ENCODE measurements at regions not wholly inside any gene's neighbourhood (a gene's known extent, or its start where the extent isn't known, plus 50 kb on each side); places are given as distances from the start of the nearest gene placed in this dataset.

DNA sequence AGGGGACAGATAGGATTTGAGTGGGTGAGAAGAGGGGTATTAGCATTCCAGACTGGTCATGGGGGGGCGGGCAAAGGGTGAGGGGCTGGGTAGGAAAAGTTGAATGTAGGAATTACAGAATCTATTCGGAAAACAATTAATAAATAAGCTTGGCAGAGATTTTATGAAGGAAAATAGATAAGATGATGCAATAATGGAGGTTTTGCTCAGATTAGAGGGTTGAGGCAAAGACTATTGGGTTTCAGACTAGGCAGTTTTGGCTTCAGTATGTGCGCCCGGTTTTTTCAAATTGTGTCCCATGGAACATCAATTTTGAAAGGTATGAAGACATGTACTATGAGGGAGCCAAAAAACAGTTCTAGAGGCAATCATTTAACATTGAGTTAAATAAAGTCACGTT, 410.6 kb downstream of the SPRY1 start:
- no peaks in the 10 kb centered on the region for H3K36me3 Mint-ChIP-seq (ENCODE audit: low read depth)
- no peak overlapping the region for H3K27ac Mint-ChIP-seq
- H3K27me3 Mint-ChIP-seq (ENCODE audit: insufficient read depth): peaks cover 3% of the 10 kb centered on the region; the same call in 1 of the 2 replicates
- TF ChIP-seq, protein P1, sequence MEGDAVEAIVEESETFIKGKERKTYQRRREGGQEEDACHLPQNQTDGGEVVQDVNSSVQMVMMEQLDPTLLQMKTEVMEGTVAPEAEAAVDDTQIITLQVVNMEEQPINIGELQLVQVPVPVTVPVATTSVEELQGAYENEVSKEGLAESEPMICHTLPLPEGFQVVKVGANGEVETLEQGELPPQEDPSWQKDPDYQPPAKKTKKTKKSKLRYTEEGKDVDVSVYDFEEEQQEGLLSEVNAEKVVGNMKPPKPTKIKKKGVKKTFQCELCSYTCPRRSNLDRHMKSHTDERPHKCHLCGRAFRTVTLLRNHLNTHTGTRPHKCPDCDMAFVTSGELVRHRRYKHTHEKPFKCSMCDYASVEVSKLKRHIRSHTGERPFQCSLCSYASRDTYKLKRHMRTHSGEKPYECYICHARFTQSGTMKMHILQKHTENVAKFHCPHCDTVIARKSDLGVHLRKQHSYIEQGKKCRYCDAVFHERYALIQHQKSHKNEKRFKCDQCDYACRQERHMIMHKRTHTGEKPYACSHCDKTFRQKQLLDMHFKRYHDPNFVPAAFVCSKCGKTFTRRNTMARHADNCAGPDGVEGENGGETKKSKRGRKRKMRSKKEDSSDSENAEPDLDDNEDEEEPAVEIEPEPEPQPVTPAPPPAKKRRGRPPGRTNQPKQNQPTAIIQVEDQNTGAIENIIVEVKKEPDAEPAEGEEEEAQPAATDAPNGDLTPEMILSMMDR (IDR thresholded peaks at IDR 0.05): no peak
- peaks cover 20% of the 10 kb centered on the region for H3K4me1 Mint-ChIP-seq (ENCODE audit: low read depth)
- no peak for DNase-seq
- H3K9me3 Mint-ChIP-seq: no peaks in the 10 kb centered on the region
- H3K4me3 Mint-ChIP-seq: no peak overlapping the region

DNA sequence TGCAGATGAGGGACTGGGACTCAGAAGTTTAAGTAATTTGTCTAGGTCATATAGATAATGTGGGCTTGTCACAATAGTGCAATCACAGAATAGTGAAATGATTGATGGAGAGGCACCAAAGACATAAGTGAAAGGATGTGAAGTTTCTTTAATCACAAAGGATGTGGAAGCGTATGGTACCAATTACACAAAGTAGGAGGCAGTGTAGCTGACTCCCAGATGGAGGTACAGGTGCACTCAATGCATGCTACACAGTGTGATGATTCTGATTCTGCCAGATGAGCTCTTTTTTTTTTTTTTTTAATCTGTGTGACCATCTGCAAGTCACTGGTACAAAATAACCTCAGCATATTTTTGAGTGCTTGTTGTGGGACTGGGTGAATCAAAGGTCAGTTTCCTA, 411.3 kb downstream of the SPRY1 start:
- TF ChIP-seq, protein P1 (IDR thresholded peaks at IDR 0.05): no peak
- Mint-ChIP-seq H3K36me3 (ENCODE audit: low read depth) (no peaks in the 10 kb centered on the region), H3K4me1 (ENCODE audit: low read depth) (peaks cover 20% of the 10 kb centered on the region), H3K27ac (no peak overlapping the region), H3K9me3 (no peaks in the 10 kb centered on the region), H3K4me3 (no peak overlapping the region), H3K27me3 (ENCODE audit: insufficient read depth) (peaks cover 4% of the 10 kb centered on the region; the same call in 1 of the 2 replicates)
- DNase-seq: no peak

DNA sequence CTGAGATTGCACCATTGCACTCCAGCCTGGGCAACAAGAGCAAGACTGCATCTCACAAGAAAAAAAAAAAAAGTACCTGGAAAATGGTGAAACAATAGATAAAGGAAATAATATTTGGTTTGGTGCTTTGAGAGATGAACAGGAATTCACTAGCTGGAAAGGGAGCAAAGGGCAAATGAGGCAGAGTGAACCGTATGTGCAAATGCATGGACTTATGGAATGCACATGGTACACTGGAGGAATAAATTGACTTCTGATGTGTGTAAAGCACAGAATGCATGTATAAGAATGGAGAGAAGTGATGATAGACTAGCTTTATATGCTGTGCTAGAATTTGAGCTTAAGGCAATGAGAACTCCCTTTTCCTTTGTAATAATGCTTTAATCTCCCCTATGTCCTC, 413.3 kb downstream of the SPRY1 start:
- DNase-seq: no peak
- H3K4me1 Mint-ChIP-seq (ENCODE audit: low read depth): peaks cover 20% of the 10 kb centered on the region
- H3K4me3 Mint-ChIP-seq: no peak overlapping the region
- TF ChIP-seq, protein P1 (IDR thresholded peaks at IDR 0.05): no peak
- H3K27ac Mint-ChIP-seq: no peak overlapping the region
- no peaks in the 10 kb centered on the region for H3K36me3 Mint-ChIP-seq (ENCODE audit: low read depth)
- H3K27me3 Mint-ChIP-seq (ENCODE audit: insufficient read depth): peaks cover 1% of the 10 kb centered on the region; the same call in 1 of the 2 replicates
- no peaks in the 10 kb centered on the region for H3K9me3 Mint-ChIP-seq

DNA sequence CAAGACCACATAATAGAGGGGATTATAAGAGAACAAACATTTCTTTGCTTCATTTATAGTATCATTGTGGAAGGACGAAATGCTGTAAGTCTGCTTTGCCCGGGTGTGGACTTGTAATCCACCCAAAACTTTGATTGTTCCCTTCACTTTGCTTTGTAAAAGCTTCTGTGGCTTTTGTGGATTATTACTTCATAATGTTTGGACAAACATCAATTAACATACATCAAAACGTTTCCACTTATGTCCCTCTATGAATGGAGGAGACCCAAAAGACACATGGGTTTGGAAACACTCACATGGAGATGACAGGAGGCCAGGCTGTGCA, 415.4 kb downstream of the SPRY1 start:
- Mint-ChIP-seq H3K9me3 (no peaks in the 10 kb centered on the region), H3K27me3 (ENCODE audit: insufficient read depth) (peaks cover 1% of the 10 kb centered on the region; the same call in 1 of the 2 replicates), H3K4me1 (ENCODE audit: low read depth) (peaks cover 22% of the 10 kb centered on the region), H3K4me3 (no peak overlapping the region), H3K27ac (no peak overlapping the region), H3K36me3 (ENCODE audit: low read depth) (no peaks in the 10 kb centered on the region)
- TF ChIP-seq, protein P1 (IDR thresholded peaks at IDR 0.05): no peak
- no peak for DNase-seq

DNA sequence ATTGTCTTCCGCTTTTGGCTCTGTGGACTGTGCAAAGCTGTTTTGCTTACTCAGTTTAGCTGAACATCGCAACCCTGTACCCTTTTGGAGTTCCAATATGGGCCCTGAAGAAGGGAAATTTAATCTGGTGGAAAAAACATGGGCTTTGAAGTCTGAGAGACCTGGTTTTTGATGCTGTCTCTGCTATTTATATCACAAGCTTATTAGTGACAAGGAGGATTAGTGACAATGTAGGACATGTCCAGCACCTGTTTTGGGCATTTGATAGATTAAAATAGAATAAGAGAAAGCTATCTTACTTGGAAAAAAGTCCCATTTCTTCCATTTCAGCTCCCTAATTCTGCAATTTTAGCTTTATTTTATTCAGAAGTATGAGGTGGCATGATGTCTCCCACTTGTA, 417.3 kb downstream of the SPRY1 start:
- Mint-ChIP-seq H3K4me3 (no peak overlapping the region), H3K27ac (no peak overlapping the region), H3K9me3 (no peaks in the 10 kb centered on the region), H3K4me1 (ENCODE audit: low read depth) (peaks cover 32% of the 10 kb centered on the region), H3K27me3 (ENCODE audit: insufficient read depth) (peaks cover 1% of the 10 kb centered on the region; the same call in 1 of the 2 replicates), H3K36me3 (ENCODE audit: low read depth) (0 out of 2 replicates have a peak, but pooled peaks cover 3% of the 10 kb centered on the region)
- no peak for DNase-seq
- TF ChIP-seq, protein P1 (IDR thresholded peaks at IDR 0.05): no peak

DNA sequence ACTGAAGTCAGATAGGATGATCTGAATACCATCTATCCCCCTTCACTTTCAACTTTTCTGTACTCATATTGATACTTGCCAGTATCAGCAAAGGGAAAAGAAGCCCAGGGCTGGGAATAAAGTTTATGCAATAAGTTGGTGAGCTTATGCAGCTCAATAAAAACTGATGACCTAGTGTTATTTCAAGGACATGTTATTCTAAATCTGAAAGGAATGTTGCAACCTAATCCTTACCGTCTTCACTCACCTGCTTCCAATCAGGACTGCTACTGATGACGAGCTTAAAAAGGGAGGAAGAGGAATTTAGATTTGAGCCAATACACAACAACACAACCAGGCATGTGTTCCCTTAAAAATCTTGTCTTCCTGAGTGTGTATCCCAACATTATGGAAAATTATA, 419.9 kb downstream of the SPRY1 start:
- DNase-seq: no peak

More for the DNA sequence above, 419.9 kb downstream of the SPRY1 start:
- Mint-ChIP-seq H3K27me3 (ENCODE audit: insufficient read depth) (peaks cover 1% of the 10 kb centered on the region; the same call in 1 of the 2 replicates), H3K36me3 (ENCODE audit: low read depth) (0 out of 2 replicates have a peak, but pooled peaks cover 3% of the 10 kb centered on the region), H3K27ac (no peak overlapping the region), H3K4me1 (ENCODE audit: low read depth) (peaks cover 37% of the 10 kb centered on the region), H3K4me3 (no peak overlapping the region), H3K9me3 (no peaks in the 10 kb centered on the region)
- TF ChIP-seq, protein P1 (IDR thresholded peaks at IDR 0.05): no peak
